ENCODE measurements at regions not wholly inside any gene's neighbourhood (a gene's known extent, or its start where the extent isn't known, plus 50 kb on each side); places are given as distances from the start of the nearest gene placed in this dataset.

GRCh38 chr3:163306405-163306804, 1771.9 kb downstream of the SI start:
- intact Hi-C loops (cut with micrococcal nuclease): no loop called here
- Histone ChIP-seq H3K9me1 (ENCODE audit: control insufficient read depth, insufficient read depth, low read length) (no peaks in the 10 kb centered on the region), H3K4me1 (replicated peaks in 1 of 2; ENCODE audit: control insufficient read depth in 2 of 2, insufficient read depth in 2 of 2, low read length in 2 of 2) (no peaks in the 10 kb centered on the region), H3K9me3 (replicated peaks; ENCODE audit: control insufficient read depth, insufficient read depth, low read depth, low read length) (no peaks in the 10 kb centered on the region), H3K27me3 (ENCODE audit: control insufficient read depth in 2 of 2, insufficient read depth in 2 of 2, low read length in 2 of 2) (no peaks in the 10 kb centered on the region), H3K36me3 (ENCODE audit: control insufficient read depth, insufficient read depth, low read length) (no peaks in the 10 kb centered on the region), H3K9ac (ENCODE audit: insufficient read depth in 1 of 2, low read depth in 2 of 2, low read length in 2 of 2) (no peak overlapping the region), H3K79me2 (ENCODE audit: control insufficient read depth, insufficient read depth, low read length) (no peaks in the 10 kb centered on the region), H2AFZ (ENCODE audit: low read depth, low read length) (no peak overlapping the region), H3K27ac (ENCODE audit: extremely low read depth, low read depth, low read length) (no peak overlapping the region), H4K20me1 (replicated peaks; ENCODE audit: control insufficient read depth, insufficient read depth, low read length) (no peaks in the 10 kb centered on the region), H3K4me3 (no peak overlapping the region), H3K4me2 (ENCODE audit: insufficient read depth, low read length) (no peak overlapping the region)
- ATAC-seq (no peak), FAIRE-seq (no peak), DNase-seq (ENCODE audit: extremely low read depth in 1 of 4, low spot score in 3 of 4) (no peak)
- no TSS peak for BruUV-seq (replicated peaks)
- no peak for TF ChIP-seq ETS2 (tag; IDR thresholded peaks at IDR 0.05; ENCODE audit: borderline replicate concordance, poor library complexity, severe bottlenecking)
- TF ChIP-seq ZNF507 (tag; conservative IDR thresholded peaks at IDR 0.05): peak; percentile 96
- TF ChIP-seq SAP30 (IDR thresholded peaks at IDR 0.05; ENCODE audit: borderline replicate concordance, insufficient read depth, low read depth, low read length, poor library complexity, severe bottlenecking): no peak
- TF ChIP-seq ZNF354B (CRISPR knock-in tag; IDR thresholded peaks at IDR 0.05): peak; percentile 64; the same call in 1 of the 2 replicates
- ChIA-PET POLR2A (no interaction called here), CTCF (ENCODE audit: low intra/inter-chr PET ratio) (no interaction called here)
- in situ Hi-C loops (cut with MboI): no loop called here
- 0% methylated on average over 2 of the region's 2 CpGs for WGBS (ENCODE audit: insufficient coverage, low coverage, missing lambda C conversion rate)

GRCh38 chr3:163273694-163274093, 1777.1 kb downstream of the OTOL1 start:
- Histone ChIP-seq H3K4me1 (replicated peaks in 1 of 2; ENCODE audit: control insufficient read depth in 2 of 2, insufficient read depth in 2 of 2, low read length in 2 of 2) (no peaks in the 10 kb centered on the region), H3K27me3 (ENCODE audit: control insufficient read depth in 2 of 2, insufficient read depth in 2 of 2, low read length in 2 of 2) (no peaks in the 10 kb centered on the region), H3K79me2 (ENCODE audit: control insufficient read depth, insufficient read depth, low read length) (no peaks in the 10 kb centered on the region), H3K9me1 (ENCODE audit: control insufficient read depth, insufficient read depth, low read length) (no peaks in the 10 kb centered on the region), H3K9ac (ENCODE audit: insufficient read depth in 1 of 2, low read depth in 2 of 2, low read length in 2 of 2) (no peak overlapping the region), H3K27ac (ENCODE audit: extremely low read depth, low read depth, low read length) (no peak overlapping the region), H3K36me3 (ENCODE audit: control insufficient read depth, insufficient read depth, low read length) (no peaks in the 10 kb centered on the region), H3K4me2 (ENCODE audit: insufficient read depth, low read length) (no peak overlapping the region), H3K4me3 (no peak overlapping the region), H4K20me1 (replicated peaks; ENCODE audit: control insufficient read depth, insufficient read depth, low read length) (no peaks in the 10 kb centered on the region), H2AFZ (ENCODE audit: low read depth, low read length) (no peak overlapping the region), H3K9me3 (replicated peaks; ENCODE audit: control insufficient read depth, insufficient read depth, low read depth, low read length) (no peaks in the 10 kb centered on the region)
- intact Hi-C loops (cut with micrococcal nuclease) (no loop called here), in situ Hi-C loops (cut with MboI) (no loop called here)
- WGBS (ENCODE audit: insufficient coverage, low coverage, missing lambda C conversion rate): 17% methylated on average over 2 of the region's 2 CpGs
- DNase-seq (ENCODE audit: extremely low read depth in 1 of 4, low spot score in 3 of 4) (no peak), FAIRE-seq (no peak), ATAC-seq (no peak)
- ChIA-PET POLR2A (no interaction called here), CTCF (ENCODE audit: low intra/inter-chr PET ratio) (no interaction called here)
- BruUV-seq (replicated peaks): no TSS peak
- TF ChIP-seq ATF1 (CRISPR knock-in tag; IDR thresholded peaks at IDR 0.05) (no peak), ATF1 (tag; IDR thresholded peaks at IDR 0.05) (no peak), ZKSCAN8 (CRISPR knock-in tag; IDR thresholded peaks at IDR 0.05) (no peak), SIX5 (IDR thresholded peaks at IDR 0.05; ENCODE audit: borderline replicate concordance in 1 of 2, insufficient read depth in 1 of 2, low read depth in 1 of 2, low read length in 2 of 2) (no peak), TBP (optimal IDR thresholded peaks at IDR 0.05; ENCODE audit: low read depth, low read length) (no peak), ARID2 (IDR thresholded peaks at IDR 0.05) (no peak), ZNF511 (CRISPR knock-in tag; IDR thresholded peaks at IDR 0.05) (no peak), NEUROD1 (IDR thresholded peaks at IDR 0.05; ENCODE audit: borderline replicate concordance, low read depth, low read length, partially characterized antibody) (no peak), RFX5 (IDR thresholded peaks at IDR 0.05; ENCODE audit: low read depth, low read length) (no peak), ZNF766 (CRISPR knock-in tag; conservative IDR thresholded peaks at IDR 0.05) (no peak), SMARCC2 (IDR thresholded peaks at IDR 0.05; ENCODE audit: low read depth) (no peak), ZNF444 (CRISPR knock-in tag; IDR thresholded peaks at IDR 0.05) (no peak), ZNF584 (CRISPR knock-in tag; IDR thresholded peaks at IDR 0.05; ENCODE audit: low read depth) (no peak), ZBTB8A (IDR thresholded peaks at IDR 0.05; ENCODE audit: partially characterized antibody) (no peak), KAT8 (IDR thresholded peaks at IDR 0.05; ENCODE audit: low read depth) (no peak), SMAD2 (IDR thresholded peaks at IDR 0.05; ENCODE audit: low read depth, low read length) (no peak)
